Upper lobe of left lung (tissue), 6 donors: ENCODE measurements at regions not wholly inside any gene's neighbourhood (a gene's known extent, or its start where the extent isn't known, plus 50 kb on each side); places are given as distances from the start of the nearest gene placed in this dataset.

ENCODE experiments used
- ATAC-seq, 2 donors: fragments of 200-7000 bp; cut with Tn5 transposase; one replicate each; pipeline ENCODE4 v1.9.1; 2022; ENCODE audit warnings: mild to moderate bottlenecking in 2 of 2, moderate library complexity in 2 of 2; ENCODE audit not compliant: low FRiP score in 2 of 2
- DNase-seq, 2 donors: peaks; one replicate each; pipeline ENCODE4 v3.0.0-alpha.2; 2019 to 2020
- H3K27ac ChIP-seq, 4 donors: fragments of 200-600 bp; sonication (generic); one replicate each; pipeline ENCODE4 v1.5.1; 2016 to 2019
- H3K27me3 ChIP-seq, 4 donors: fragments of 200-600 bp; sonication (generic); one replicate each; pipeline ENCODE4 v1.5.1; 2017 to 2019
- H3K36me3 ChIP-seq, 4 donors: fragments of 200-600 bp; sonication (generic); one replicate each; pipeline ENCODE4 v1.5.1; 2016 to 2019
- H3K4me1 ChIP-seq, 4 donors: fragments of 200-600 bp; sonication (generic); one replicate each; pipeline ENCODE4 v1.5.1; 2018 to 2019
- H3K4me3 ChIP-seq, 4 donors: fragments of 200-600 bp; sonication (generic); one replicate each; pipeline ENCODE4 v1.5.1; 2017 to 2019; ENCODE audit warnings: mild to moderate bottlenecking in 2 of 4, moderate library complexity in 1 of 4
- H3K9me3 ChIP-seq, 4 donors: fragments of 200-600 bp; sonication (generic); one replicate each; pipeline ENCODE4 v1.5.1; 2018 to 2019
- EP300 ChIP-seq, 4 donors: sonication (generic); formaldehyde crosslinking; IDR thresholded peaks; one replicate each; pipeline ENCODE4 v1.5.1; 2017; ENCODE audit warnings: antibody characterized with exemption in 4 of 4, control low read depth in 2 of 4
- POLR2A ChIP-seq, 4 donors: fragments of 450-650 bp; IDR thresholded peaks; one replicate each; pipeline ENCODE4 v1.5.1; 2016 to 2017; ENCODE audit warnings: antibody characterized with exemption in 4 of 4, mild to moderate bottlenecking in 2 of 4
- POLR2AphosphoS5 ChIP-seq, 2 donors: sonication (generic); formaldehyde crosslinking; IDR thresholded peaks; one replicate each; pipeline ENCODE4 v1.5.1; 2017; ENCODE audit warnings: antibody characterized with exemption in 2 of 2
- WGBS, 2 donors: methylation state at CpG; one replicate each; pipeline ENCODE4 v1.1.5; 2017 to 2018; 5-methylcytosine and 5-hydroxymethylcytosine counted together
- TF ChIP-seq, protein P1 (sequence below), 6 experiments: fragments of 450-650 bp in 4 of 6; fragments of 200-600 bp in 2 of 6; sonication (generic) in 2 of 6; IDR thresholded peaks; one replicate each; pipeline ENCODE4 v1.5.1; 2016 to 2019; ENCODE audit warnings: antibody characterized with exemption in 6 of 6
- donor health status: DM: no; HTN: no; CAD: no; lungs with moderate emphysema.
- donor health status: DM: no; HTN: yes; CAD: no; lungs with severe emphysema.

DNA sequence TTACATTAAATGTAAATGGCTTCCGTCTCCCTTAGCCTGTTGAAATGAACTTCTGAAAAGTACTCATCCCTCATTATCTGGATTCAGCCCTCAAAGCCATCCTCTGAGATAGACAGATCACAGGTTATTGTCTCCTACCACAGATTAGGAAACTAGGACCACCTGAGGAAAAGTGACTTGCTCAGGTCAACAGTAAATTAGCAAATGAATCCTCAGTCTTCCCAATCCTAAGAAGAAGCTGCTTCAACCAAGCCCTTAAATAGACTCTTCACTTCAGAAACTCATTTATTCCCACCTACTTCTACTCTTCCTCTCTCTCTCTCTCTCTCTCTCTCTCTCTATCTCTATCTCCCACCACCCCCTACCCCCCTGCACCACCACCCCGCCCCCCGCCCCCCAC is 152.3 kb downstream of the DMRTA2 start:
- Histone ChIP-seq H3K4me3 (no peak overlapping the region), H3K27ac (no peak overlapping the region), H3K4me1 (peaks cover 0 to 1% (median 0%) of the 10 kb centered on the region in 4 donors), H3K36me3 (no peaks in the 10 kb centered on the region), H3K27me3 (no peaks in the 10 kb centered on the region), H3K9me3 (no peaks in the 10 kb centered on the region)
- WGBS, 2 donors = 59 to 61% methylated on average over 3 of the region's 3 CpGs
- ATAC-seq (no peak), DNase-seq (no peak)
- no peak for TF ChIP-seq POLR2A (IDR thresholded peaks at IDR 0.05)
- TF ChIP-seq, protein P1, sequence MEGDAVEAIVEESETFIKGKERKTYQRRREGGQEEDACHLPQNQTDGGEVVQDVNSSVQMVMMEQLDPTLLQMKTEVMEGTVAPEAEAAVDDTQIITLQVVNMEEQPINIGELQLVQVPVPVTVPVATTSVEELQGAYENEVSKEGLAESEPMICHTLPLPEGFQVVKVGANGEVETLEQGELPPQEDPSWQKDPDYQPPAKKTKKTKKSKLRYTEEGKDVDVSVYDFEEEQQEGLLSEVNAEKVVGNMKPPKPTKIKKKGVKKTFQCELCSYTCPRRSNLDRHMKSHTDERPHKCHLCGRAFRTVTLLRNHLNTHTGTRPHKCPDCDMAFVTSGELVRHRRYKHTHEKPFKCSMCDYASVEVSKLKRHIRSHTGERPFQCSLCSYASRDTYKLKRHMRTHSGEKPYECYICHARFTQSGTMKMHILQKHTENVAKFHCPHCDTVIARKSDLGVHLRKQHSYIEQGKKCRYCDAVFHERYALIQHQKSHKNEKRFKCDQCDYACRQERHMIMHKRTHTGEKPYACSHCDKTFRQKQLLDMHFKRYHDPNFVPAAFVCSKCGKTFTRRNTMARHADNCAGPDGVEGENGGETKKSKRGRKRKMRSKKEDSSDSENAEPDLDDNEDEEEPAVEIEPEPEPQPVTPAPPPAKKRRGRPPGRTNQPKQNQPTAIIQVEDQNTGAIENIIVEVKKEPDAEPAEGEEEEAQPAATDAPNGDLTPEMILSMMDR (IDR thresholded peaks at IDR 0.05) = no peak
- TF ChIP-seq POLR2AphosphoS5 (IDR thresholded peaks at IDR 0.05) = no peak
- no peak for TF ChIP-seq EP300 (IDR thresholded peaks at IDR 0.05)

DNA sequence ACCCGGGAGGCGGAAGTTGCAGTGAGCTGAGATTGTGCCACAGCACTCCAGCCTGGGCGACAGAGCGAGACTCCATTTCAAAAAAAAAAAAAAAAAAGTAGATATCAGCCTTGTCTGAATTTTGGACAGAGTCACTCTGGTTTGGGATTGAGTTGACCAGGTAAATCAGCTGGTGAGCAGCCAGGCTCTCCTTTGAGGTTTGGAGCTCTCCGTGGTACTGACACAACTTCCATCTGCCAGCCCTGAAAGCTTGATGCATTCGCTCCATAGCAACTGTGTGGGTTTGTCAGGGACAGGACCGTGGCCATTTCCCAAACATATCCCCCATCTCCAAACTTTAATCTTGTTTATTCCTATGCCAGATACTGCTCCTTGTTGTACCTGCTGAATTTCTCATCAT is 155.2 kb downstream of the DMRTA2 start:
- Histone ChIP-seq H3K27me3 (no peaks in the 10 kb centered on the region), H3K36me3 (no peaks in the 10 kb centered on the region), H3K27ac (no peak overlapping the region), H3K4me1 (peaks cover 0 to 6% (median 0%) of the 10 kb centered on the region in 4 donors), H3K9me3 (no peaks in the 10 kb centered on the region), H3K4me3 (no peak overlapping the region)
- 54 to 66% methylated on average over 7 of the region's 7 CpGs for WGBS, 2 donors
- TF ChIP-seq POLR2AphosphoS5 (IDR thresholded peaks at IDR 0.05) (no peak), POLR2A (IDR thresholded peaks at IDR 0.05) (no peak), EP300 (IDR thresholded peaks at IDR 0.05) (no peak)
- TF ChIP-seq, protein P1 (IDR thresholded peaks at IDR 0.05) = no peak
- DNase-seq = no peak
- ATAC-seq = no peak

DNA sequence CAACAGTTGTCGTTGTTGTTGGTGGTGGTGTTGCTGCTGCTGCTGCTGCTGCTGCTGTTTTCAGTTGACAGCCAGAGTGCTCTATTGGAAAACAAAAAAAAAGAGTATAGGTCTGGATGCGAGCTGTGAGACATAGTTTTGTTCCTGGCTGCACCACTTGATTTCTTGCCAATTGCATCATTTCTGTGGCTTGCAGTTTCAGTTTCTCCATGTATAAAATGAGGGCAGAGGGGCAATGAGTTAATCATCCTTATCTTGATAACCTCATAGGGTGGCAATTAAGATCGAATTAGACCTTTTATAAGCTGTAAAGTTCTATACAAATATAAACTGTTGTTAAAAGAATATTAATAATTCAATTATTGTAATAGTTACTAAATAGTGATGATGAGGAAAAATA is 156.7 kb downstream of the DMRTA2 start:
- TF ChIP-seq, protein P1 (IDR thresholded peaks at IDR 0.05) = no peak
- TF ChIP-seq EP300 (IDR thresholded peaks at IDR 0.05) = no peak
- TF ChIP-seq POLR2AphosphoS5 (IDR thresholded peaks at IDR 0.05) = no peak
- TF ChIP-seq POLR2A (IDR thresholded peaks at IDR 0.05) = no peak
- no peak overlapping the region for H3K27ac ChIP-seq
- 34 to 56% methylated on average over 3 of the region's 3 CpGs for WGBS, 2 donors
- no peaks in the 10 kb centered on the region for H3K9me3 ChIP-seq
- H3K27me3 ChIP-seq = no peaks in the 10 kb centered on the region
- ATAC-seq (peak in 1 of 2 donors; percentile 73), DNase-seq (no peak)
- no peak overlapping the region for H3K4me3 ChIP-seq
- H3K36me3 ChIP-seq = no peaks in the 10 kb centered on the region
- H3K4me1 ChIP-seq = peaks cover 0 to 6% (median 0%) of the 10 kb centered on the region in 4 donors

DNA sequence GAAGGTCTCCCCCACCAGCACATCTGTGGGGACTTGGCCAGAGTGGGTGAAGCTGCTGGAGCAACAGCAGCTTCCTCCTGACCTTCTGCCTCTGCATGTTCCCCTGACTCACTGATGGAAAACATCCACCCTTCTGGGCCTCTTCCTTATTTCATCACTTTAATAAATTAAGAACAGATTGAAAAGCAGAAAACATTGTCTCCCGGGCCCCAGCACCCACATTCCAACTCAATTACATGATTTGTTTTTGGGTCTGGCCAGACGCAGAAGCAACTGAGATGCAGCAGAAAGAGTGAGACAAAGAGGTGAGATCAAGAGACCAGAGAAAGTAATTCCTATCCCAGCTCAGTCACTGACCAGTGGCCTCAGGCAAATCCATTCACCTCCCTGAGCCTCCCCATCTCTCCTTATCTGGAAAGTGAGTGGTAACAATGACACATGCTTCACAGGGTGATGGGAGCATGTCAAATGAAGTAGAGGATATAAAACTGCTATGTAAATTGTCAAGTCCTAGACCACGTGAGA is 157.1 kb downstream of the ELAVL4 start:
- H3K36me3 ChIP-seq = no peaks in the 10 kb centered on the region
- no peaks in the 10 kb centered on the region for H3K9me3 ChIP-seq
- peaks cover 0 to 6% (median 0%) of the 10 kb centered on the region in 4 donors for H3K4me1 ChIP-seq
- H3K4me3 ChIP-seq = no peak overlapping the region
- H3K27ac ChIP-seq = no peak overlapping the region
- 38 to 47% methylated on average over 3 of the region's 3 CpGs for WGBS, 2 donors
- TF ChIP-seq POLR2A (IDR thresholded peaks at IDR 0.05) = no peak
- no peak for TF ChIP-seq POLR2AphosphoS5 (IDR thresholded peaks at IDR 0.05)
- no peak for TF ChIP-seq EP300 (IDR thresholded peaks at IDR 0.05)
- TF ChIP-seq, protein P1 (IDR thresholded peaks at IDR 0.05) = no peak
- peak in 1 of 2 donors; percentile 86 for ATAC-seq
- DNase-seq = no peak
- H3K27me3 ChIP-seq = no peaks in the 10 kb centered on the region

DNA sequence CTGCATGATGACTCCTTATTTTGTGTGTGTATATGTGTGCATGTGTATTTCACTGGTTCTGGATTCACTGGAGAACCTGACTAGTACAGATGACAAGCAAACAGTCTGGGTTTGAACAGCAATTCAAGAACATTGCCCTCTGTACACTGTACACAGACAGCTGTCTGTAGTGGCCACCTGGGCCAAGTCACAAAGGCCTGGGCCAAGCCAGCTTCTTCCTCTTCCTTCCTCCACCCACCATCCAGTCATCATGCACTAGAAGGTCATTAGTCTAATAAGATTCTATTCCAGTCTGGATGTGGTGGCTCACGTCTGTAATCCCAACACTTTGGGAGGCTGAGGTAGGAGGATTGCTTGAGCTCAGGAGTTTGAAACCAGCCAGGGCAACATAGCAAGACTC is 155.9 kb downstream of the ELAVL4 start:
- Histone ChIP-seq H3K4me3 (no peak overlapping the region), H3K4me1 (peaks cover 0 to 6% (median 0%) of the 10 kb centered on the region in 4 donors), H3K27ac (no peak overlapping the region), H3K36me3 (no peaks in the 10 kb centered on the region), H3K27me3 (no peaks in the 10 kb centered on the region), H3K9me3 (no peaks in the 10 kb centered on the region)
- 77 to 88% methylated on average over 1 of the region's 1 CpG for WGBS, 2 donors
- TF ChIP-seq, protein P1 (IDR thresholded peaks at IDR 0.05) = no peak
- TF ChIP-seq EP300 (IDR thresholded peaks at IDR 0.05) (no peak), POLR2A (IDR thresholded peaks at IDR 0.05) (no peak), POLR2AphosphoS5 (IDR thresholded peaks at IDR 0.05) (no peak)
- no peak for DNase-seq
- ATAC-seq = no peak
